Coronary artery (tissue), 2 donors: ENCODE measurements at regions not wholly inside any gene's neighbourhood (a gene's known extent, or its start where the extent isn't known, plus 50 kb on each side); places are given as distances from the start of the nearest gene placed in this dataset.

Experiments
- DNase-seq: peaks from one replicate; pipeline ENCODE4 v3.0.0-alpha.2; 2017; ENCODE audit warnings: low spot score
- H3K27ac ChIP-seq, 2 donors: fragments of 200-600 bp; sonication (generic); one replicate each; pipeline ENCODE4 v1.5.1; 2016 to 2019
- H3K4me3 ChIP-seq: fragments of 200-600 bp; sonication (generic); 2 replicates; pipeline ENCODE4 v1.5.1; 2016; ENCODE audit warnings: mild to moderate bottlenecking, moderate library complexity
- CTCF ChIP-seq: fragments of 200-600 bp; sonication (generic); IDR thresholded peaks from one replicate; pipeline ENCODE4 v1.5.1; 2019; ENCODE audit warnings: antibody characterized with exemption

GRCh38 chr15:26451995-26452394, 320.9 kb downstream of the GABRB3 start:
- H3K27ac ChIP-seq: no peak overlapping the region
- H3K4me3 ChIP-seq: no peak overlapping the region
- no peak for TF ChIP-seq CTCF
- DNase-seq: no peak

GRCh38 chr15:26449291-26449690, 323.6 kb downstream of the GABRB3 start:
- no peak for DNase-seq
- TF ChIP-seq CTCF: no peak
- no peak overlapping the region for H3K4me3 ChIP-seq
- H3K27ac ChIP-seq: no peak overlapping the region

GRCh38 chr15:26443321-26443720, 329.5 kb downstream of the GABRB3 start:
- DNase-seq: no peak
- TF ChIP-seq CTCF: no peak
- Histone ChIP-seq H3K27ac (no peak overlapping the region), H3K4me3 (no peak overlapping the region)

GRCh38 chr15:26442680-26443079, 330.2 kb downstream of the GABRB3 start:
- Histone ChIP-seq H3K4me3 (no peak overlapping the region), H3K27ac (no peak overlapping the region)
- no peak for TF ChIP-seq CTCF
- no peak for DNase-seq

GRCh38 chr15:26439681-26440080, 333.2 kb downstream of the GABRB3 start:
- TF ChIP-seq CTCF: no peak
- no peak overlapping the region for H3K4me3 ChIP-seq
- DNase-seq: no peak

GRCh38 chr15:26438718-26439117, 334.1 kb downstream of the GABRB3 start:
- Histone ChIP-seq H3K4me3 (no peak overlapping the region), H3K27ac (no peak overlapping the region)
- no peak for DNase-seq
- no peak for TF ChIP-seq CTCF

More at GRCh38 chr15:26439681-26440080, 333.2 kb downstream of the GABRB3 start:
- no peak overlapping the region for H3K27ac ChIP-seq

- H3K27ac ChIP-seq: no peak overlapping the region
- H3K4me3 ChIP-seq: no peak overlapping the region
- DNase-seq: no peak
- no peak for TF ChIP-seq CTCF
Measured at GRCh38 chr15:26438316-26438715, 334.6 kb downstream of the GABRB3 start.
